T-helper 9 cell (primary cell): ENCODE measurements at regions not wholly inside any gene's neighbourhood (a gene's known extent, or its start where the extent isn't known, plus 50 kb on each side); places are given as distances from the start of the nearest gene placed in this dataset.
"Not testable (repeated sequence)": the region's sequence is repeated elsewhere in the genome, so short reads cannot be mapped to it uniquely, and the experiment has no call there.

Source experiments
- DNase-seq: peaks from one replicate; pipeline ENCODE4 v3.0.0-alpha.2; 2020

DNA sequence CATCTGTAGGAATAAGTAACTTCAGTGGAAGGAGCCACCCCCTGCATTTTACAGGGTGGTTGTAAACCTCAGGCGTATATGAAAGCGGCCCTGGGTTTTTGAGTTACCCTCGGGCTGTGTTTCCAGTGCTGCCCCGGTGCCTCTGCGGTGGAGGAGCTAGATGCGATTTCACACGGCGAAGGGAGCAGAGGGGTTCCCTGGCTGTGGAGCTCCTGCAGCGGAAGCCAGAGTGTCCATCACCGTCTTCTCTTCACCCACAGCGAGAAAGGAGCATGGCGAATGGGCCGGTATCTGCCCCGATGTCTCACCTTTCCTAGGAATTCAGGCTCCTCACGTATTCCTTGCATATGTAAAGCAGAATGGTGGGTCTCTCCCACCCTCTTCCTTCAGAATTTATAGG, 253.6 kb downstream of the THBS2 start:
- DNase-seq: no peak

DNA sequence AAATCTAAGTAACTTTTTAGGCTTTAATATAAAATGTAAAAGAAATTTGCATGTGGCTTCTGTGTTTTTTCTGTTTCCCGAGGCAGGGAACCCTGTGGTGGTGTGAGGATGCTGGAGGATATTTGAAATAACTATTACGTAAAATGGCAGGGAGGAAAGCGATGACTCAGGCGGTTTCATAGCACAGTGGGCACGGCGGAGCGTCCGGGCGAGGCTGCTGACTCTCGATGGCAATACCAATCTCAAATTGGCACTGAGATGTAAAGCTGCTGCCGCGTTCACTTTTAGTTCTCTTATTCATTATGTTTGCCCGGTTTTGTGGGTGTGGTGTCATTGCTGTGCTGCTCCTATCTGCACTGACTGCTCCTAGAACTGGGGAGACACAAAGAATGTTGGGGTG, 254.3 kb downstream of the THBS2 start:
- DNase-seq: no peak

DNA sequence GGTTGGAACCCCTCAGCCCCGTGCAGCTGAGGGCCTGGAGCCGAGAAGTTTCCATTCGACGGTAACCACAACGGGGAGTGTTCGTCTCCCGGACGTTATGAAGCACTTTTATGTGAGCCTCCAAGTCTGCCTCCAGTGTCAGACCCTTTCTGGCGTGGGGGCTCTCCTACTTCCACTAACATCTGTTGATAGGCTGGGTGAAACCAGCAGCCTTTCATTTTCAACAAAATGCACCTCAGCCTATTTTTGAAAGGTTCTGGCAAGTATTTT, 257.4 kb downstream of the THBS2 start:
- DNase-seq: no peak

DNA sequence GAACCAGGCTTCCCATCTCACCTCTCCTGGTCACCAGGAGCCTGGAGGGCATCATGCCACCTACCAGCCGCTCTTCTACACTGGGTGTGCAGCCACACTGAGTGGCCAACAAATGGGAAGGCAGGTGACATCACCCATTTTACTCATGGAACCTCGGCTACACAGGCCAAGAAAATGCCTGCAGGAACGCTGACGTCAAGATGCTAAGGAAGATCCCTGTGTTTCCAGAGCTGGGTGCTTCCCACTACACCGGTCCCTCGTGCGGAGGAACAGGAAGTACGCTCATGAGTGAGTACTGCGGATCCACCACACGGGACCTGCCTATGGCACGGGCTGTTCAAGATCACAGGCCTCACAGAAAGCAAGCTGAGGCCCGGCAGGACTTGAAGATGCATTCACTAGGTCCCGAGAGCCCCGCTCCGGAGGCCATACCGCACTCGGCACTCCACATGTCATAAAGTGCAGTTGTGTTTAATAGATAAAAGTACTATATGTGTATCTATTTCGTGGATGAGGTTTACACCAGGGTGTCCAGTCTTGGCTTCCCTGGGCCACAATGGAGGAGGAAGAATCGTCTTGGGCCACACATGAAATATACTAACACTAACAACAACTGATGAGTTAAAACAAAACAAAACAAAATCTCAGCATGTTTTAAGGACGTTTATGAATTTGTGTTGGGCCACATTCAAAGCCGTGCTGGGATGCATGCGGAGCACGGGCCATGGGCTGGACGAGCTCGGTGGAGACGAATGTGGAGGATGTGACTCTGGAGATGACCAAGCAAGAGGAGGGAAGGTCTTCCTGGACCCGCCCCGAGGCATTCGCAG, 257.9 kb downstream of the THBS2 start:
- no peak for DNase-seq

DNA sequence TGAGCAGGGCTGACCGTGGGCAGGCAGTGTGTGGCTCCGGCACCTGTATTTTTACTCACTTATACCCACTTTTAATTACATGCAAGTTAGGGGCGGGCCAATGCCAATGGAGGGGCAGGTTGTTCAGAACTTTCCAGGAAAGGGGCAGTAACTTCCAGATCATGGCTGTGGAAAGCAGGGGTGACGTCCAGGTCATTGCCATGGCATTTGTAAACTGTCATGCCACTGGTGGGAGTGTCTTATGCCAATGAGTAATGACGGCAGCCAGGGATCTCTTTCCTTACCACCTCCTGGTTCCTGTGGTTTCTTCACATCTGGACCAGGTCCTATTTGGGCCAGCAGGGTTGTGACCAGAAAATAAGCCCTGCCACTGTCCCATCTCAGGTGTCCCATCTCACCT, 258.7 kb downstream of the THBS2 start:
- DNase-seq: no peak

DNA sequence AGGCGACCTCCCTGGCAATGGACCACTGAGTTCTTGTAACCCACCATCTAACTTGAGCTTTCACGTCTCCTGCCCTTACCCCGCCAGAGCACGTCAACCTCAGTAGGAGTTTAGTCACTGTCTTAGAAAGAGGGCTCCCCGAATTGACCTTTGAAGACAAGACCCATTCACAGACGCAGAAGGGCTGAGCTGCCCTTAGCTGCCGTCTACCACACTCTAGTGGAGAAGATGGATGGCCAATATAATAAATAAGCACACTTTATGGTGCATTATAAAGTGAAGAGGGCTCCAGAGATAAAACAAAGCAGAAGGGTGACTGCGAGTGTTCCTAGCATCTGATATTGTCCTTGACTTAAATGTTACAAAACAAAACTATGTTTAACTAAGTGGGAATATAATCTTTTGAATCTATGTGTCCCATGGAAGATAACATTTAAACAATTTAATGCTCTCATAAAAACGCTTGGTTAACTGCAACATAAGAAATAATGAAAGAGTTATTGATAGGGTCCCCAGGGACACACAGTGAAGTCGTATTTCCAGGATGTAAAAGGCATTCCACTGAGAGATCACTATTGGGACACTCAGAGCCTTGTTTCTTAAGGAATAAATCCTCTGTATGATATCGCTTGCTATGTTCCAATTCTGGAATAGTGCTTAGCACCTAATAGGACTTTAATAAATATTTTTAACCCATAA, 261.1 kb downstream of the THBS2 start:
- DNase-seq: no peak

DNA sequence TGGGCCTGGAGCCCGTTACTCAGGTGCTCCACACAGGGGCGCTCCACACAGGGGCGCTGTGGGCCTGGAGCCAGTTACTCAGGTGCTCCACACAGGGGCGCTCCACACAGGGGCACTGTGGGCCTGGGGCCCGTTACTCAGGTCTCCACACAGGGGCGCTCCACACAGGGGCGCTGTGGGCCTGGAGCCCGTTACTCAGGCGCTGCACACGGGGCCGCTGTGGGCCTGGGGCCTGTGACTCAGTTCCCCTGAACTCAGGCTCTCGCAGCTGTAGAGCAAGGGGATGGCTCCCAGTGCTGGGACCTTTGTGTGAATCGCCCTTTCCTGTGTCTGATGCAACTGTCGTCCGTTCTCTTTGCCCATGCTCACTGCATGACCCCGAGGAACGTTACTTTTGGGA, 262.0 kb downstream of the THBS2 start:
- DNase-seq: not testable (repeated sequence)

DNA sequence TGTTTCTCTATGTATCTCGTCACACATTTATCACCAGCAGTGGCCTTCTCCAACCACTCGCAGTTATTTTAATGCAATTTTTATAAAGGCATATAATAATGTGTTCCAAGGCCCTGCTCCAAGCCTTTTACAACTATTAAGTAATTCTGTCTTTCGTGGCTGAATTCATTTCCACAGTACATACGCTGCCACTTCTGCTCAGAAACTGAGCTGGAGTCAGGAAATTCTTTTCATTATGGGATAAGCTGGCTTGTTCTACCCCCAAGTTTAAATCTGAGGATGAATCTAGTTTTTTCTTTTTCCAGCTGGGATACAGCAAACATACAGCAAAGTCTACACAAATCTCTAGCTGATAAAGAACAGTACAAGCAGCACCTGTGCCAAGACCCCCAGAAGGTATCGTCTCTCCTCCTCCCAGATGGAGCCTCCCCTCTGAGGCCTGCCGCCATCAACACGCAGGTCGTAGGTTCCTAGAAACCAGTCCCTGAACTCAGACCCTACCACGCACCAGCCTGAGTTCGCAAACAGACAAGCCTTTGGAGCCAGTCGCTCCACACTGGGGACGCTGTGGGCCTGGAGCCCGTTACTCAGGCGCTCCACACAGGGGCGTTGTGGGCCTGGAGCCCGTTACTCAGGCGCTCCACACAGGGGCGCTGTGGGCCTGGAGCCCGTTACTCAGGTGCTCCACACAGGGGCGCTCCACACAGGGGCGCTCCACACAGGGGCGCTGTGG, 263.5 kb downstream of the THBS2 start:
- DNase-seq: no peak

DNA sequence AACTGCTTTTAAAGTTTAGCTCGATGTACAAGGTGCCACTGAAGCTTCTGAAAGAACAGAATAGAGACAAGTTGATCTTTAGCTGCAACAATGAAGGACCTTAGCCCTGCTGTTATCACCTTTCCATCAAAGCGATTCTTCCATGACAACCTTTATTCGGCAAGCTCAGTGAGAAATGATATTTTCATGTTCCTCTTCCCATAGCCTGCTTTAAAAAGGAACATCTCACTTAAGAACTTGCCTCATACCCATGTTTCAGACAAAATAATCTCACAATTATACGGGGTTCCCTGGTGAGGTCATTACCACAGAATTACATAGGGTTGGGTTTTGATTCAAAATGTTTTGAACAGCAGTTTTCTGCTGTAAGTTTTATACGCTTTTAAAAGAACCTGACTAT, 264.2 kb downstream of the THBS2 start:
- no peak for DNase-seq

DNA sequence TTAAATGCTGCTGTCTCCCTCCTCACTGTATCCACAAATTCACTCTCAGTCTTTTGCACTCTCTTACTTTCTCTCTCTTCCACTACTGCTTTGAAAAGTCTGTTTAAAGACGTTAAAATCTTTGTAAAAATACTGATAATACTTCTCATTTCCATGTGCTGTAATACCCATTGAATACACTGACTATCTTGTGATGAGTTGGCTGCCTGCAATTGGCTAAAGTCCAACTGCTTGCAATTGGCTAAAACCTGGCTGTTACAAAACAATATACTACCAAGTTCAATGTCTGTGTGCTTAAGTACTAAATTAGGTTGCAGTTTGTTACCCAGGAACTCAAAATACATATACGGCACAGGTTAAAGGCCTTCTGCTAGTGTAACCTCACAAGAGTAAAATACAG, 264.8 kb downstream of the THBS2 start:
- DNase-seq: no peak

DNA sequence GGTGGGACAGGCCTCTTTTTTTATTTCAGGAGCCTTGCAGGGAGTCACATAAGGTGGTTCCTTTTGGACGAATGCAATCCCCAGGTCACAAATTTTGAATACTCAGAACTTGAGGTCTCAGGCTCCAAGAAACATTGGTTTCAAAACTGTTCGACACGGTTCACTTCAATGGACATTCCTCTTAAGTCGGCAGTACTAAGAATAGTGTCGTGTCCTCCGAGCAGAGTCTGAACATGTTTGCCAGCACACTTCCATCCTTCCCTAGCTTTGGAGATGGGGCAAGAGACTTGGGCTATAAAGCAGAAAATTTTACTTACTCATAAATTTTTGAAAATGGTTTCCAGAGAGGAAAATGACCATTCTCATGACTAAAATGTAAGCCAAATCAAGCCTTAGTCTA, 265.4 kb downstream of the THBS2 start:
- no peak for DNase-seq

DNA sequence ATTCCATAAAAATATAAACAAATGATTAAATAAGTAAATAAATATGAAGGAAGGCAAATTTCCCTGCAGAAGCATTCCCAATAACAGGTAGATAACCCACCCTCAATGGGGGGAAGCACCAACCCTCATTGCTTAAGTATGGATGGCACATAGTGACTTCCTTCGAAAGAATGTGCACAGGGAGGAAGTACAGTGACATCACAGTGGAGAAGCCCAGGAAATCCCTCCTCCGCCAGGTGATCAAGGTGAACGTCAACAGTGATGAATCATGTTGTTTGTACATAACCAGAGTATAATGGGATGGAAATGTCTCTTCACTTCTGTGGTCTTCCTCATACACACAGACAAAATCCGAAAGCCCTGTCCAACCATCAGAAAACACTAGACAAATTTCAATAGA, 267.9 kb downstream of the THBS2 start:
- no peak for DNase-seq

DNA sequence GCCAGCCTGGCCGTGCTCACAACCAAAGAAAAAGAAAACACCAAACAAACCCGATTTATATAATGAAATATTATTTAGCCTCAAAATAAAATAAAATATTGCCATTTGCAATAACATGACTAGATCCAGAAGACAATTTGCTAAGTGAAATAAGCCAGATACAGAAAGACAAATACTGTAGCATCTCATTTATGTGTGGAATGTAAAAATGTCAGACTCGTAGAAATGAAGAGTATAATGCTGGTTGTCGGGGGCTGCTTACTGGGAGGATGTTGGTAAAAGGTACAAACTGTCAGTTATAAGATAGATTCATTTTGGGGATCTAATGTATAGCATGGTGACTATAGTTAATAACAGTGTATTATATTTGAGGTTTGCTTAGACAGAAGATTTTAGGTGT, 269.7 kb downstream of the THBS2 start:
- no peak for DNase-seq

DNA sequence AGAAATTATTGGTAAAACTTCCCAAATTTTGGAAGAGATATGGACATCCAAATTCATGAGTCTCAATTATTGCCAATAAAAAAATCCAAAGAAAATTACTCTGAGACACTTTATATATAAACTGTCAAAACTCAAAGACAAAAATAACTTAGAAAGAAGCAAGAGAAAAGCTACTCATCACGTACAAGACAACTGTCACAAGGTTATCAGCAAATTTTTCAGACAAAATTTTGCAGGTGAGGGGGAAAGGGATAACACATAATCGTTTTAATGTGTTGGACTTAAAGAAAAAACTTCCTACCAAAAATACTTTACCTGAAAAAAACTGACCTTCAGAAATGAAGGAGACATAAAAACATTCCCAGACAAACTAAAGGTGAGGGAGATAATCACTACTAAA, 272.5 kb downstream of the THBS2 start:
- DNase-seq: no peak

DNA sequence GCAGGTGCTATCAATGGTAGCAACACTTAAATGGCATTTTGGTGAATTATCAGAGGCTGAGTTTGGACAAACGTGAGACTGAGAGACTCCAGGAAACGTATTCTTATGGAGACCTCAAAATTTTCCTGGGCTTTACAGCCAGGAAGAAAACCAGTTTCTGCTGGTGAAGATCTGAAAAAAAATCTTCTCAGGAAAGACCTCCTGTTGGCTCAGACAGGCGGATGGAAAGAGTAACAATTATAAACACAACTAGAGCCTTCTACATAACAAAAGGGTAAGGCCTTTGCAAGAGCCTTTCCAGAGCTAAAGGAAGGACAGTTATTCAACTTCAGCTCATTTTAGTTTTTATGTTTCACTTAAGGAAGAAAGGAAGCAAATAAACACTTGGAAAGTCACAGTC, 274.4 kb downstream of the THBS2 start:
- DNase-seq: no peak

DNA sequence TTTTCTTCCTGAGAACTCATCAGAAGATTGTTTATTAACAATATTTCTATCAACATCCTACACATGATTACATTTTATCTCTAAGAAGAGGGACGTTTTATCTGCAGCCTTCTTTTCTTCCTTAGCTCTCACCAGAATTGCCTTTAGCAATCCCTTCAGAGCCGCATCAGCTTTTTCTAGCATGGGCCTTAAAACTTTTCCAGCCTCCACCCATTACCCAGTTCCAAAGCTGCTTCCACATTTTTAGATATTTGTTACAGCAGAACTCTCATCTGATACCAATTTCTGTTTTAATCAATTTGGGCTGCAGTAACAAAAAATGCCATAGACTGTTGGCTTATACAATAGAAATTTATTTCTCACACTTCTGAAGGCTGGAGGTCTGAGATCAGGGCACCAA, 281.5 kb downstream of the THBS2 start:
- DNase-seq: no peak

DNA sequence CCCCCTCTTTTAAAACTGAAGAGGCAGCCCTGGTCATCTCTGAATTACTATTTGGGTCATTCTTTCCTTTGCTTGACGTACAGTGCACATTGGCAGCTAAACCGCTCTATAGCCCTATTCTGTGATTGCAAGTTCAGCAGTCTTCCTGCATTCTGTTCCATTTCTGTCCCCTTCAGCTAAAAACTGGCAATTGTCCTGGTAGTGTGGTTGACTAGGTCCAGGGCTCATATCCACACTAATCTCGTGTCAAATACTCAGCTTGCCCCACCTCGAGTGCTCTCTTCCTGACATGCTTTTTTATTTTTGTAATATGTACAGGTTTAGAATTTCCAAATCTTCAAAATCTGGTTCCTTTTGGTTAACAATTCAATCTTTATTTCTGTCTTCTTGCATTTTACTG, 282.1 kb downstream of the THBS2 start:
- no peak for DNase-seq

DNA sequence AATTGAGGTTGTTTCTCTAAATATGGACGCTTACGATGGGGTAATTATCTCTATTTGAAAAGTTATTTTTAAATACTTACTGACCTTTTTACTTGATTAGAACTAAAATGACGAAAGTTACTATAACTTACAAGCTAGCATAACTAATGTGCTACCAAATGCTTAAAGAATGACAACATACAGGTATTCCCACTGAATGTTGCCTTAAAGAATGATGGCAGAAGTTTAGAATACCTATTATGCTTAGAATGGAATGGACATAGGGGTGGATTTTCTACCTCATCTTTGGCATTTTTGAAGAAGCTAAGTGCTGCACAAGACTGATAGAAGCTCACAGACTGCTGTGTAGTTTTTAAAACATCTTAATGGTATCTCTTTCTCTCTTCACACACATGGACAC, 284.8 kb downstream of the THBS2 start:
- DNase-seq: no peak

DNA sequence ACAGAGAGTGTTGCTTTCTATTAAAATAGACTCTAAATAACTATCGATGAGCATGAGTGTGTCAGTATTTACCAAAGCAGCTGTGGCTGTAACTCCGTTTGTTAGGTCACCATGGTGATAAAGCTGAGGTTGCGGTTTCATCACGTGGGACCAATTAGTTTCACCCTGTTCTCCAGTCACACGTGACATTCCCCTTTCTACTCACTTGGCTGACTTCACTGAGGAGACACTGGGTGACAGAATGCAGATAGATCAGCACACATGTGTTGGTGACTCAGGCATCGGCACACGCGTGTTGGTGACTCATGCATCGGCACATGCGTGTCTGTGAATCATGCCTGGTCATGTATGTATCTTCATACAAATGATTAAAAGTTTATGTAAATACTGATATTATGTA, 285.4 kb downstream of the THBS2 start:
- no peak for DNase-seq

DNA sequence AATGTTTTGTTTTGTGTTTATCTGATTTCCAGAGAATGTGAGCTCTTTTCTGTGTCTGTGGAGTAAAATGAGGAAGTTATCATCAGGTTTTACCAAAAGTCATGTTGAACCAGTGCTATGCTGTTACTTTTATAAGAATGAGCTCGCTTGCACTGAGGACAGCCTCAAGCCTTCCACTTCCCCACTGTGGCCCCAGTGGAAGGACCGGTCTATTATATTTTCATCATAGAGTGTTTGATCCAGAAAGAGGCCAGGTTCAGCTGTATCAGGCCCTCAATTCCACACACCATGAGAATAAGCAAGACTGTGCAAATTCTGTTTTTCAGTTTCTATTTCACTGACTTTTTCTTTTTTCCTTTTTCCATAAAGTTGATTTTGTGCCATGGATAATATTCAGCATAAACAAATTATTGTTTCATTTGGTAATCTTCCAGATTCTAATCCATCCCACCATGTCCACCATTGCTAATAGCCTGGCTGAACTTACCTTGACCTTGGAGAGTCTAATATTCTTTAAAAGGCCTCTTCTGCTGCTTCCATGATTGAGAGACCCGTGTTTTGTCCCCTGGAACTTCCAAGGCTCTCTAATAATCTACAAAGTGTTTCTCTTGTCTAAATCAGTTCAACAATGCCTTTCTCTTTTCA, 286.2 kb downstream of the THBS2 start:
- no peak for DNase-seq

DNA sequence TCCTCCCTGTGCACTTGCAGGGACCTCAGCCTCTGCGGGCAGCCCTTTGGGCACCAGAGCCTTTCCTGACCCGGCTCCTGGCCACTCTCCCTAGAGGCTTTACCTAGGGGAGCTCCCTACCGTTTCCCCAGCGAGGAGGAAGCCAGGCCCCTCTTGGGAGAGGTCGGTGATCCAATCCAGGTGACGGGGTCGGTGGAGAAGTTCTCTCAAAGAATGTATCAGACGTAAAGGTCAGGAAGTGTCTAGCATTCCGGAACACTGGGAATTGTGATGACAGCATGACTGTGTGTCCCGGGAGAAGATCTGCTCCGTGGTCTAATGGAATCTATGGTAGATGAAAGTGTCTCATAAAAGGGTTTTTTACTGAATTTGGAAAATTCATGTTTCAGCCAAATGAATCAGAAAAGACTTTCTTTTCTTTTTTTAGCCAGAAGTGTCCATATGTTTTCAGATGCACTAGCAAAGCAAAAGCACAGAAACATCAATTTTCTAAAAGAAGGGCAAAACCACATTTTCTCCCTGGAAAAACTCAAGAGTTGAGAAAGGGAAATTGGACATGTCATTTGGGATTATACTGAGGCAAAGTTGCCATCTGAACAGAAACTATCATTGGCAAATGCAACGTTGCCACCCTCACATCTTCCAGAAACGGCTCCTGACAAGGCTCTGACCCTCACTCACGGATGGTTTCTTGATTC, 289.4 kb downstream of the THBS2 start:
- DNase-seq: no peak

DNA sequence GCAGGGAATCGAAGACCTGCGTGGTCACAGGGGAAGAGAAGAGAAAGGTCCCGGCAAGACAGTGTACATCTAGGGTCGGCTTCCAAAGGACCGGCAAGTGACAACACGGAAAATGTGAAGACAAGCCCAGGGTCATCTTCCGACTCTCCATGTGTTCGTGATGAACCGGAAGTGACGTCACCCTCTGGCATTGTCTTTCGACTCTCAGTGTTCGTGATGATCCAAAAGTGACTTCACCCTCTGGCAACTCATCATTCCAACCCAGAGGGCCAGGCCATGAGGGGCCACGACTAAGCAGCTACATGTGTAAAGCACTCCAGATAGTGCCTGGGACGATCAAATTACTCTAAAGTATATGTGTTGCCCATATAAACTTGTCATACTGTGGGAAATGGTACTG, 290.8 kb downstream of the THBS2 start:
- DNase-seq: no peak

DNA sequence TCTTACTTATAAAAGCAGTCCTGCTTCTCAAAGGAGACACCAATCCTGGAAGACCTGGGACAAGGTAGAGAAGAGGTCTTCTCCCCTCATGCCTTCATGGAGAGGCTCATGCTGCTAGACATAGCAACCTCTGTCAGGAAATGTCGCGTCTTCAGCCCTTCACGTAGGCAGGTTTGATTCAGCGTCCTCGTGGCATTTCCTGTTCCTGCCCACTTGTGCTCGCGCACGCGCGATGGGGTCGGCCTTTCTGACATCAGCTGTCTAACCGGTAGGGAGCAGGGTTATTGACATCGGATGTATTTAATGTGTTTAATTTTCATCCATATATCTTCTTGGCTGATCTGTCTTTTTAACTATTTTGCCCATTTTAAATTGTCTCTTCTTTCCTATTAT, 292.4 kb downstream of the THBS2 start:
- DNase-seq: no peak
